Retina (tissue), 1 donor: ENCODE measurements at regions not wholly inside any gene's neighbourhood (a gene's known extent, or its start where the extent isn't known, plus 50 kb on each side); places are given as distances from the start of the nearest gene placed in this dataset.

Experiments used
- DNase-seq: peaks from one replicate; pipeline ENCODE4 v3.0.0-alpha.2; 2016

DNA sequence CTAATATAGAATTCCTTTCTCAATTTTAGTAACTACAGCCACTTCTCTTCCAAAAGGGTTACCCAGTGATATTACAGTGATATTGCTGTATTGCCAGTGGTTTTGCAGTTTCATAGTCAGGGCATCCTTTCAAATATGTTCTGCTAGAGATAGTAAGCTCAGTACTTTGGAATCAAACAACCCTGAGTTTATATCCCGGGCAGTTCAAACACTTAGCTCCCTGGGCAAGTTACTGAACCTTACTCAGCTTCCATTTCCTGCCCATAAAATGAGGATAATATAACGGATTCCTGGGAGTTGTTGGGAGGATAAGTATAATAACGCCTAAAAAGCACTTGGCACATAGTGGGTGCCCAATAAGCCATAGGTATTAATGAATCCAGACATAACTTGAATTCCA lies 212.6 kb upstream of the PARD3B start:
- DNase-seq = no peak

DNA sequence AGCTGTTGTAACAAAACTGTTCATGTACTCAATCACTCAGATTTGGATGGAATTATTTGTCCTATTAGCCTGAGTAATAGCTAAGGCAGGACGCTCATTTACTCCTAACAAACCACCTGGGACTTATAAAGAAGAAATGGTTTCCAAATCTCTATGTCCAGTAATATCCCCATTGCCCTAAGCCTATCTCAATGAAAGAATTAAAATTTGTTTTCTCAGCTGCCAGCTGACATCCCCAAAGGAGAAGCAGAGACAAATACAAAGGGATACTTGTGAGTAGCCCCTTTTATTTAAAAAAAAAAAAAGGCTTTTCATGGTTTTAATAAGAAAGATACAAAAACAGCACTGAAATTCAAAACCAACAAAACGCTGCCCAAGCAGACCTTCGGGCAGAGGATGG lies 211.4 kb upstream of the PARD3B start:
- DNase-seq = no peak

DNA sequence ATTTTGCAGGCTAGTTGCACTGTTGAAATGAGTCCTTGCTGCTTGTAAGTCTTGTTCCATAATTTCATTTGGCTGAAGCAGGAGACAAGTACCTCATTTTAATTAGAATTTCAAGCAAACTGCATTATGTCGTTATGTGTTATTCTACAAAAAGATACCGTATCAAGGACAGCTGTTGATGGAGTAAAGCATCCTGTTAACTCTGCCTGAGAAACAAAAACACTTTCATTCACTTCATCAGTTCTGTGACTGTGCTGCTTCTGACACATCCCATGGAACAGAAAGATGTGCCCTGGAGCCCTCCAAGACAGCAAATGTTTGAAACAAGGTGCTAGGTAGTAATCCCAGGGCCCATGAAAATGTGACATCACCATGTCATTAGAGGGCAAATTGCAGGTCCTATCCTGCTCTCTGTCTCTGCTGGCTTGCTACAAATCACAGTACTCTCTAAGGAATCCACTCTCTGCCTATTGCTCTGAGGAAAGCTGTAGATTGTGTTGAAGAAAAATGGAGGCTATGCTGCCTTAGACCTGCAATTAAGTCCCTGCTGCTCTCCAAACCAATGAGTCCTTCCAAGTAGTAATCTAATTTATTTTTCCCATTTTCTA lies 209.7 kb upstream of the PARD3B start:
- DNase-seq = peak; percentile 40

DNA sequence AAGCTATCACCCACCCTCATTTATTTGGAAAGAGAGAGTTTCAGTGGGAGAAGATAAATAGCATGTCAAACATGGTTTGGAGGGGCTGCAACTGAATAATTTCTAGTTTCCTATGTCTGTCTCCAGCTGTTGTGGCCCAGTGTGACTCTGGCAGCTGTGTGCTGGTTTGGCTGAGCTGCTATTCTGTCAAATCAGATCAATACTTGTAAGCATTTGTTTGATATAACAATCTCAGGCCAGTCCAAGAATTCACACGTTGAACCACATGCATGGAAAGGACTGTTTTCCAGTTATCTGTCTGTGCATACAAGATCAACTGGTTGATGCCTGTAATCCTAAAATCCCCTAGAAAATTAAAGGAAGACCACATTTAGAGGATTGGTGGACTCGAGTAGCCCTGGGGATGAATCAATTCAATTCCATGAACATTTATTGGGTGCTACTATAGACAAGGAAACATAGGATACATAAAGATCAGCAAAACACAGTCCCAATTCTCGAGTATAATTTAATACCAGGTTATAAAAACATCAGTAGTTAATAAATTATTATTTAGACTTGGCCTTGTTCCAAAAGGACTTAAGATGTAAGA lies 209.0 kb upstream of the PARD3B start:
- DNase-seq = no peak

DNA sequence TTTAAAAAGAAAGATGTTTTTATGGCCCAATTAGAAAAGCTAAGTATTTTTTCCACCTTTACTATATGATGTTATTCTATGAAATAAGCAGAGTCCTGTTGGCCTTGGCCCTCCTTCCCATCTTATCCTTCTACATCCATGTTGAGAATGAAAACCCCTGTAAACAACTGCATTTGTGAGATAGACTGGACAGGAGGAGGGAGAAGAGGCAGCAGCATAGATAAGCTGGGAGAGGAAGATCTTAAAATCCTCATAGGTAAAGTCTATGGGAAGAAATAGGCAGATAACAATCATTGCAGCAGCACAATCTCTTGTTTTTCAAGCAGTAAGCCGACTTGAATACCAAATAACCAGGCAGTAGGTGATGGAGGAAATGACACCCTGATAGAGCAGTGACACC lies 207.6 kb upstream of the PARD3B start:
- DNase-seq = no peak

DNA sequence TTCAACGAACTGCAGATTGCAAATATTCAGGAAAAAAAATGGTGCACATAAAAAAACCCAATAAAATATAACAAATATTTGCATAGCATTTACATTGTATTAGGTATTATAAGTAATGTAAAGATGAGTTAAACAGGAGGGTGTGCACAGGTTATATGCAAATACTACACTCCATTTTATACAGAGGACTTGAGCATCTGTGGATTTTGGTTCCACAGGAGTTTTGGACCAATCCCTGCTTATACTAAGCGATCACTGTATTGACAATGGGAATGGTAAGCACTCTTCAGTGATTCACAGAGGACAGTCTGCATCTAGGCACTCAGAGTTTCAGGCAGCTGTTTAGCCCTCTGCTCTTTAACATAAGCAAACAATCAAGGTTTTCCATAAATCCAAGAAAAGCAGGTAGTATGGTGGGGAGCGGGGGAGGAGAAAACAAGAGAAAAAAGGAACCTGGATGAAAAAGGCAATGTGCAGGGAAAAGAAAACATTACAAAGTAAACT lies 206.0 kb upstream of the PARD3B start:
- no peak for DNase-seq

DNA sequence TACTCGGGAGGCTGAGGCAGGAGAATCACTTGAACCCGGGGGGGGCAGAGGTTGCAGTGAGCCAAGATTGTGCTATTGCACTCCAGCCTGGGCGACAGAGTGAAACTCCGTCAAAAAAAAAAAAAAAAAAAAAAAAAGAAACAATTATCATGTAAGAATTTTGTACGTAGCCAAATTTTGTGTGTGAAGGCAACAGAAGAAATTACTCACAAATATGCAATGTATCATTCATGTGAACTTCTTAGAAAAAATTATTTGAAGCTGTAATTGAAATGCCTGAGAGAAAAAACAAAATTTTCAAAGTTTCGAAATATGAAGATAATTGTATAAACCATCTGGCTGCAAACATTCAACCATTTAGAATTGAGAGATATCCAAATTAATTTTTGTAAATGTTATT lies 204.8 kb upstream of the PARD3B start:
- no peak for DNase-seq

DNA sequence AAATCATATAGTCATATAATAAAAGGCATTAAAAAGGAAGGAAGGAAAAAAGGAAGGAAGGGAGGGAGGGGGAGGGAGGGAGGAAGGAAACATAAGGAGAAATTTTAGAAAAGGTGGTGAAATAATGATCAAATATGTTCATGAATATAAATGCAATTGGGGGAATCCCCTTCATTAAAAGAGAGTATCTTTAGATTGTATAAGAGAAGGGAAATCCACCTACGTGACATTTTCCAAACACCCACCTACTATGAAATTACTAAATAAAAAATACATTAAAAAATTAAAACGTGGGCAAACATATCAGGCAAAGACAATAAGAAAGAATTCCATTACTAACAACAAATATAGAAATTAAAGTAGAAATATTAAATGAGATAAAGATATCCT lies 203.4 kb upstream of the PARD3B start:
- no peak for DNase-seq

DNA sequence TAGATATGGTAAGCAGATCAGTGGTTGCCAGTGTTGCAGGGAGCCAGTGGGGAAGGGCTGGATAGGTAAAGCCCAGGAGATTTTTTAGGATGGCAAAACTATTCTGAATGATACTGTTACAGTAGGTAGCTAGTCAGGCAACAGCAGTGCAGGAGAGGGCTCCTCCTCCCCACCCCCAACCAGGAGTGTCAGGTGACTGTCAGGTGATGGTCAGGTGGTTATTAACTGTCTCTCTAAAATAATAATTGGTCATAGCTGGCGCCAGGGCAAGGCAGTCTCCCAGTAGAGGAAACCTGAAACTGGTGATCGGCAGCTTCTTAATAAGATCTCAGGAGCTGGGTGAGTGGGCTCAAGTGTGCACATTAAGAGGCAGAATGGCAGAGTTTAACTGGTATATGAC lies 201.6 kb upstream of the PARD3B start:
- DNase-seq = no peak

DNA sequence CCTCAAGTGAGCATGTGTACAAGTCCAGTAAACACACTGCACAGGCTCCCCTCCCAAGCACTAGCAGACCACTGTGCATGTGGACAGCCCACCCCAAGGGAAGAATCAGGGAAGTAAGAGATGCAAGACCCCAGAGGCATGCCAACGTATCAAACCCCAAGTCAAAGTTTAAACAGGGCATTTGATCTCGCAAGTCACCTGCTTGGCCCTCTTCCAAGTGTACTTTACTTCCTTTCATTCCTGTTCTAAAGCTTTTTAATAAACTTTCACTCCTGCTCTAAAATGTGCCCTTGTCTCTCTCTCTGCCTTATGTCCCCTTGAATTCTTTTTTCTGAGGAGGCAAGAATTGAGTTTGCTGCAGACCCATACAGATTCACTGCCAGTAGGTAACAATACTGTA lies 201.2 kb upstream of the PARD3B start:
- DNase-seq = no peak

DNA sequence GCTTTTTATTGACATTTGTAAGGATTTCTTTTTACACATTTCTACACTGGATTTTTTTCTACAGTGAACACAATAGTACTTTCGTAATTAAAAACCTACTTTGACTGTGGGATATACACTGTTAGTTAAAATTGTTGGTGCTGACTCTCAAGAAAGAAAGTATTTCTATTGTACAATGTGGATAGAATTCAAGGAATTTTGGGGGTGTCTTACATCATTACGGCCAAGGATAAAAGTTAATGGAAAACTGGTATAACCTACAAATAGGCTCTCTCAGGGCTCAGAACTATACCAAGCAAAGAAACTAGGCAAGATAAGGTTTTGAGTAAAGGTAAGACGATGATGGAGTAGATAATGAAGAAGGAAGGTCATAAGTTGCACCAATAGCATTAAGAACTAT lies 198.4 kb upstream of the PARD3B start:
- no peak for DNase-seq

DNA sequence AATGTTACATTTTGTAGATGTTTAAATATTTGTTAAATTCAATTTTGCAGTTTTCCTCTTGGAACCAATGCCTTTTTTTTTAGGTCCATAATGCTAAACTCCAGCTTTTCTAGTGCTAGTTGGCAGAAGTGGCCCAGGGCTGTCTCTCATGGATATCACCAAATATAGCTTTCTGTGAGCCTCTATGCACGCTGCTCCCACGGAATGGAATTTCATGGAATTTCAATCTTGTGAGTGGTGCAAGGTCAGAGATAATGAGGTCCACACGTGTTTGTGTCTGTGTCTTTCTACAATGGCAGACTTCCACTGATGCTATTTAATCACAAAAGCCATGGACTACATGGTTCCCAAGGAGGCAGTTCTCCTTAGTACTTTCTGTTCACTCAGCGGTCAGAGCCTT lies 191.5 kb upstream of the PARD3B start:
- no peak for DNase-seq

DNA sequence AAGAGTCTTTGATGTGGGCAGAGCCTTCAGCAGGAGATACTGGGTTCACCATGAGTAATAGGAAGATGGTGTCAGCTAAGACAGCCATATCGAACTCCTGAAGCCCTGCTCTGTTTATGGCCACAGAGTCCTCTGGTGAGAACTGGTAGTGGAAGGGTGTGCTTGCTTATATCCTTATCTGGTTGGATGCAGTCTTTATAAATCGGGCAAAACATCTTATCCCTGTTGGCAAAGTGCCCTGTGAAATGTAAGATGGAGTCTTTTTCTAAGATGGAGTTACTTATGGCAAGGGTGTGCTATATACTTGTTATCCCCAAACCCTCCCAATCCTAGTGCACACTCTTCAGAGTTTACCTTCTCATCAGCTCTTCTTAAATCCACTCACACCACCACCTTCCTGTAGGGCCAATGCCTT lies 190.8 kb upstream of the PARD3B start:
- no peak for DNase-seq

DNA sequence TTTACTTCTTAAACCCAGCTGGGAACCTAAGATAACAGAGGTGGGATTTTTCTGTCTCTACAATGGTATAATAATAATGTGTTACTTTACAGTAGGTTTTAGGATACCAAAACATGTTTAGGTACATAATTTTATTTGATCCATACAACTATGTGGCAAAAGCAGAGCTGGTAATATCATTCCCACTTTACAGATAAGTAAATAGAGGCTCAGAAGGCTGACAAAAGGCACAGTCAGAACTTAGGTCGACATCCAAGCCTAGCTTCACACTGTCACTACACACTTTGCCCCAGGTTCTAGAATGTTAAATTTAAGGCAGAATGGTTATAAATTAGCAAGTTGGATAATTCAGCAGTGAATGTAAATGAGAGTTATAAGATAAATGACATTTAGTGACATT lies 189.6 kb upstream of the PARD3B start:
- no peak for DNase-seq

DNA sequence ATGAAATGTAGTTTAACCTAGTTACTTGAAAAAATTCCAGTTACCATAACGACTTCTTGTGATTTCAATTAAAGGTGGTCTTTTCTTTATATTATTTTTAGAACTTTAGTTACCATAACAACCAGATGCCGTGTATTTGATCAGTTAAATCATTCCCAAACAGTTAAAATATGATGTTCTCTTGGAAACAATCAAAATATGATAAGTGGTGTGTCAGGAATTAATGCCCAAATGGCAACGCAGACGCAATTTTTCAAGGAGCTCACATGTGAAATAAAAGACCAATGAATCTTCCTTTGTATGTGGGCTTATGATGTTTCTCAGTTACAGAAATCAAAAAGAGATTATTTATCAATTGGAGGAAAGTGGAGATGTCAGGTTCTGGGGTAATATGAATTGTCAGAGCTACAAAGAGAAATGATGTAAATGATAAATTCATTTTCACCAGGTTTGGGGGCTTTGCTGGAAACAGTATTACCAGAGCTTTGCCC lies 189.1 kb upstream of the PARD3B start:
- DNase-seq = no peak

DNA sequence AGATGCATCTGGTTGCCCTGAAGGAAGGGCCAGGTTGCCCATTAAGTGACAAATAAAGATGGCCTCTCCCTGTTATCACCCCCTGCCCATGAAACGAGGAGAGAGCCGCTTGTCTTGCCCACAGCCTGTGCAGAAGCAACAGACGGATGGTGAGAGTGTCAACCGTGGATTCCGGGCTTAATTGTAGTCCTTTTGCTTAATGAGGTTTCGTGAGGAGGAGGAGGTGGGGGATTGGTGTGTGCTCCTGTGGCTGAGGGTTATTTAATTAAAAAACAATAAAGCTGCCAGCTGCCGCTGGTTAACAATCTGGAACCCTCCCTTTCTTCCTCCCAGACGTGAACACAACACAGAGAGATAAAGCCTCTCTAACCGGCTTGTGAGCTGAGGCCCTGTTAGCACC lies 188.0 kb upstream of the PARD3B start:
- DNase-seq = peak; percentile 62

DNA sequence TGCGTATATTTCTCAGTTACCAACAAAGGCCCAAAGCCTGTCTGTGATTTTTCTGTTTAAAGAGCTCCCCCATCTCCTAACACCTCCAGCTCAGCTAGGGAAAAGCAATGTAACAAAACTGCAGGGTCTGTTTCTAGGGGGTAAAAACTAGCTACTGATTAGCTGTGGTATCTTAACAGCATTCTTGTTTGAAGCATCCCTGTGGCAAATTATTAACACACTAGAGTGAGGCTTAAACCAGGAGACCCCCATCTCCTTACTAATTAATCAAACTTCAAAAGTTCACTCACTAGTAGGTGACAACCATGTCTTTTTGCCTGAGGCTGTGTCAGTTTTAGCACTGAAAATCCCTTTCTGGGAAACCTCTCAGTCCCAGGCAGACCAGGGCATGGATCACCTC lies 186.2 kb upstream of the PARD3B start:
- DNase-seq = no peak

DNA sequence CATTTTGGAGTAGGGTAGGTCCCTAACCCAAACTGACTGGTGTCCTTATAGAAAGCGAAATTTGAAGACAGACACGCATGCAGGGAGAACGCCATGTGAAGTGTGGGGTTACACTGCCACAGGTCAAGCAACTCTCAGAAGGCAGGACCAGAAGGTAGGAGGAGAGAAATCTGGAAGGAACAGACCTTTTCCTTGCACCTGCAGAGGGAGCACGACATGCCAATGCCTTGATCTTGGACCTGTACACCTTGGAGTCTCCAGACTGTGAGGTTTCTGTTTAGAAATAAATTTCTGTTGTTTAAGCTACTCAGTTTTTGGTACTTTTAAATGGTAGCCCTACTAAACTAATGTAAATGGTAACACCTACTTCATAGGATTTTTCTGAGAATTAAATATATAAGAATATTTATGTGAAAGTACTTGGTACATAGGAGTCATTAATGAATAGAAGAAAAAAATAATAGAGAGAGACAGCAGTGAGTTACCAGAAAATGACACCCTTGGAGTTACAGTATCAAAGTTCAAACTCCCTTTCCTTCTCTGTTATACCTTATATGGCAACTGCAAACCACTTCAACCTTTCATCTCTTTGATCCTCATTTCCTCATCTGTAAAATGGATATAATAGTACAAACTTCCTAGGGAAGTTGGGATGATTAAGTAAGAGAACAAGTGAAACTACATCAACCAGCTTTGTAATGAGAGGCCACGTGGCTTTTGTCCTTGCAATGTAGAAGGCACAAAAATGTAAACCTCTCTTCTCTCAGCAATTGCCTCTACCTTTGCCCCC lies 184.9 kb upstream of the PARD3B start:
- no peak for DNase-seq

DNA sequence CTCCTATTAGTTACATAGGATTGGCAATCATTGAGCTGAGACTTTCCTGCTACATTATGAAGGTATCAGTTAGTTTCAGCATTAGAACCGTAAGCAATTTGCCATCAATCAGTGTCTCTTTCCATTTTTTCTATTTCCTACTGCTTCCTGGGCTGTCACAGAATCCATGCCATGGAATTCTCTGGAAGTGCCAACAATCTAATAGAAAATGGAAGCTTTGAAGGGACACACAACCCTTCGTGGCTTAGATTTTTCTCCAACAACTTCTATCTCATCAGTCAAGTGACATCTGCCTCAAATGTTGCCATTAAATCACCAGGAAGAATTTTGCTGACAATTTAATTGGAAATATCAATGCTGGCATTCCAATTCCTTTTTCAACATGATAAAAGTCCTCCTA lies 183.5 kb upstream of the PARD3B start:
- no peak for DNase-seq

DNA sequence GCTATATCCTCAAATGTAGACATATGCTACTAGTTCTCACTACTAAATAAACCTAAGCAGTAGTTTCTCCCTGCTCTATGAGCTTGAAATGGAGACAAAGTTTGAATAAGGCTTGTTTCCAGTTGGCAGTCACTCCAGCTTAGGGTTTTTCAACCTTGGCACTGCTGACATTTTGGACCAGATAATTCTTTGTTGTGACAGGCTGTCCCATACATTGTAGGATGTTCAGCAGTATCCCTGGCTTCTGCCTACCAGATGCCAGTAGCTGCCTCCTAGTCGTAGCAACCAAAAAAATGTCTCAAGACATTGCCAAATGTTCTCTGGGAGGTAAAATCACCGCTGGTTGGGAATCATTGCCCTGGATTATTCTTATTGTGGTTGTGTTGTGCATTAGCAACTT lies 182.7 kb upstream of the PARD3B start:
- no peak for DNase-seq

DNA sequence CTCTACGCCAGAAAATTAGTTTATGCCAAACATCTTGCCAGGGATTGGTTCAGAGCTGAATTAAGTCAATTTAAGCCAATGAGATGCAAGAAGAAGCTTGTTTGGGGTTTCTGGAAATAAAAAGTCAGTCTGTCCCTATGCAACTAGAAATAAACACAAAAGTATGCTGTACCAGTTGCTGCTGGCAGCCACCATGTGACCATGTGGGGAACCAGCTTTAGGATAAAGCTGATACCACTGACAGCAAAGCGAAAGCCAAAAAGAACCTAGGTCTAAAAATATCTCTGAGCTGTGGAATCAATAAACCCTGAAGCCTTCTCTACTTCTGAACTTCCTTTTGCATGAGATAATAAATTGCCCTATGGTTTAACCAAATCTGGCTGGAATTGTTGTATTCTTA lies 181.8 kb upstream of the PARD3B start:
- DNase-seq = no peak

DNA sequence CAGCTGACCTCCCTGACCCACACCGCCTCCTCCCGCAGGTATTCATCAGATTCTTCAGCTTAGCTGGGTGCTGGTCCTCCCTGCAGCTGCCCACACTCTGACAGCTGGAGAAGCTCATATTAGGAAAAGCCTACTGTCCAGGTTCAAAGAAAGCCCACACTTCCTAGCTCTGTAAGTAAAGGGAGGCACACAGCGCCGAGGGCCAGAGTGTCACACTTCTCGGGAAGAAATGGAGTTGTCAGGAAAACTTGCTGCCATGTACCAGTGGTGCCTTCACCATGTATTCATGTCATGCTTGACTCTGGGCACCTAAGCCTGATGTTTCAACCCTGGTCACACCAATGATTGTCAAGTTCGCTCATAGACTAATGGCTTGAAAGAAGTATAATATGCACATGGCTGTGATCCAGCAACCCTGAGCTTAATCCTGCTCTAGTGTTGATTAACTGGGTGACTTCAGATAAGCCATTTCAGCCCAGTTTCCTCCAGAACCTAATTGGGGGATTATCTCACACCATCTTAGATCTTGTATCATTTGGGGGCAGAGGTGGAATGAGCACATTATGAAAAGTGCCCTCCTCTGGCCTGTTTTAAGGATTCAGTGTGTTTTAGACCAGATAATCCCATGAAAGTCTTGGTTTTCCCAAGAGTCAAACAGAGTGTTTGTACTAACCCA lies 180.3 kb upstream of the PARD3B start:
- DNase-seq = no peak

DNA sequence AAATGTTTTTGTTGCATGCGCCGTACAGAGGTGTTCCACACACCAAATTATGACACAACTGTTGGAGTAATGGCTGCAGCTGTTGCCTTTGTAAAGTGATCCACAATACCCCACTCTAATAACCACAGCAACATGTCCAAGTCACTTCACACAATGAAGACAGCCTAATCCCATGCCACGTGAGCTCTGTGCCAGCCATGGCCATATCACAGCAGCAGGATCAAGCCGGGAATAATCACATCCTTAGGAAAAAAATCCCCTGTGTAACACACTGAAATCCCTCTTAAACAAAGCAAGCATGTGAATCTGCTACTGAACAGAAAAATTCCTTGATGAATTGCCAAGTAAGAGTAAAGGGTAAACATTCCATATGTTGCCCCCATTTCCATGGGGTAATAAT lies 179.5 kb upstream of the PARD3B start:
- DNase-seq = no peak

DNA sequence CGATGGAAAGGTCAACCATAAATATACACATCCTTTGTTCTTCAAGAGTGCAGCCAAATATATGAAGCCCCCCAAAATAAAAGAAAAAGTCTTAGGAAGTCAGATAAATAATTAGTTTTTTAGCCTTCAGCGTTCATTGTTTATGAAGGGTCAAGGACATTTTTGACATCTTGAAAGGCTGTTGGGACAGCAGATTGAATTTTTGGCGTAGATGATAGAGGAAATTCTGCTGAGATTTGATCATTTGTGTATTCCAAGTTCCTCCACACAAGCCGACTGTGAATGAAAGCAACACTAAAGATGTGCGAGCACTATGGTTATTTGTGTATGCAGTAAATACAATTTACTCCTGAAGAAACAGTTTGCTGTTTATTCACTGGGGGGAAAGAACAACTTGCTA lies 177.8 kb upstream of the PARD3B start:
- DNase-seq = no peak
